Lower leg skin (tissue), 3 donors: ENCODE measurements at regions not wholly inside any gene's neighbourhood (a gene's known extent, or its start where the extent isn't known, plus 50 kb on each side); places are given as distances from the start of the nearest gene placed in this dataset.

Source experiments
- CTCF ChIP-seq, 3 donors: fragments of 450-650 bp; IDR thresholded peaks; one replicate each; pipeline ENCODE4 v1.5.1; 2016; ENCODE audit warnings: antibody characterized with exemption in 3 of 3, mild to moderate bottlenecking in 3 of 3, moderate library complexity in 2 of 3
- POLR2A ChIP-seq, 2 donors: fragments of 450-650 bp; IDR thresholded peaks; one replicate each; pipeline ENCODE4 v1.6.1; 2016 to 2017; ENCODE audit warnings: antibody characterized with exemption in 2 of 2, mild to moderate bottlenecking in 1 of 2, moderate library complexity in 1 of 2

DNA sequence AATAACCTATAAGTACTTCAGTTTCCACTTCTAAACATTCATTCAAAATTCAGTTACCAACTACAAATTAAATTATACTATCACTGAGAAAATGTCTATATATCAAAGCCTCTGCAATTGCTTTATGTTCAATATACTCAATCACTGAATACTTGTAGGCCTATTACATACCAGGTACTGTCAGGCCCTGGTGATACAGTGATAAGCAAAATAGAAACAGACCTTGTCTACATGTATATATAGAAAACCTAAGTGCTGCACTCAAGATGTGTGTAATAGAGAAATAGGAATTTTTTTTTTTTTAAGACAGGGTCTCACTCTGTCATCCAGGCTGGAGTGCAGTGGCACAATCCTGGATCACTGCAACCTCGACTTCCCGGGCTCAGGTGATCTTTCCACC is 53.7 kb upstream of the PHF14 start:
- TF ChIP-seq CTCF (IDR thresholded peaks at IDR 0.05) (no peak), POLR2A (IDR thresholded peaks at IDR 0.05) (no peak)
